ENCODE measurements at regions not wholly inside any gene's neighbourhood (a gene's known extent, or its start where the extent isn't known, plus 50 kb on each side); places are given as distances from the start of the nearest gene placed in this dataset.

GRCh38 chr4:113840861-113841260, 79.3 kb upstream of the CAMK2D start:
- peak overlapping the region; percentile 56 for H3K27ac ChIP-seq (ENCODE audit: poor library complexity, severe bottlenecking)
- no peaks in the 10 kb centered on the region for H3K36me3 ChIP-seq (ENCODE audit: low read depth)
- no peaks in the 10 kb centered on the region for H3K27me3 ChIP-seq (ENCODE audit: insufficient read depth, poor library complexity, severe bottlenecking)
- DNase-seq (ENCODE audit: low spot score), result no peak
- ATAC-seq (ENCODE audit: low read depth), result peak; percentile 93
- H3K4me1 ChIP-seq (ENCODE audit: insufficient read depth, poor library complexity, severe bottlenecking), result peaks cover 24% of the 10 kb centered on the region
- TF ChIP-seq, protein P1, sequence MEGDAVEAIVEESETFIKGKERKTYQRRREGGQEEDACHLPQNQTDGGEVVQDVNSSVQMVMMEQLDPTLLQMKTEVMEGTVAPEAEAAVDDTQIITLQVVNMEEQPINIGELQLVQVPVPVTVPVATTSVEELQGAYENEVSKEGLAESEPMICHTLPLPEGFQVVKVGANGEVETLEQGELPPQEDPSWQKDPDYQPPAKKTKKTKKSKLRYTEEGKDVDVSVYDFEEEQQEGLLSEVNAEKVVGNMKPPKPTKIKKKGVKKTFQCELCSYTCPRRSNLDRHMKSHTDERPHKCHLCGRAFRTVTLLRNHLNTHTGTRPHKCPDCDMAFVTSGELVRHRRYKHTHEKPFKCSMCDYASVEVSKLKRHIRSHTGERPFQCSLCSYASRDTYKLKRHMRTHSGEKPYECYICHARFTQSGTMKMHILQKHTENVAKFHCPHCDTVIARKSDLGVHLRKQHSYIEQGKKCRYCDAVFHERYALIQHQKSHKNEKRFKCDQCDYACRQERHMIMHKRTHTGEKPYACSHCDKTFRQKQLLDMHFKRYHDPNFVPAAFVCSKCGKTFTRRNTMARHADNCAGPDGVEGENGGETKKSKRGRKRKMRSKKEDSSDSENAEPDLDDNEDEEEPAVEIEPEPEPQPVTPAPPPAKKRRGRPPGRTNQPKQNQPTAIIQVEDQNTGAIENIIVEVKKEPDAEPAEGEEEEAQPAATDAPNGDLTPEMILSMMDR (IDR thresholded peaks at IDR 0.05; ENCODE audit: poor library complexity, severe bottlenecking), result no peak
- no peaks in the 10 kb centered on the region for H3K9me3 ChIP-seq (ENCODE audit: severe bottlenecking)
- no peak overlapping the region for H3K4me3 ChIP-seq (ENCODE audit: severe bottlenecking)

- Histone ChIP-seq H3K27me3 (ENCODE audit: insufficient read depth, poor library complexity, severe bottlenecking) (no peaks in the 10 kb centered on the region), H3K4me3 (ENCODE audit: severe bottlenecking) (no peak overlapping the region), H3K36me3 (ENCODE audit: low read depth) (no peaks in the 10 kb centered on the region), H3K4me1 (ENCODE audit: insufficient read depth, poor library complexity, severe bottlenecking) (peaks cover 39% of the 10 kb centered on the region), H3K27ac (ENCODE audit: poor library complexity, severe bottlenecking) (peak overlapping the region; percentile 64), H3K9me3 (ENCODE audit: severe bottlenecking) (no peaks in the 10 kb centered on the region)
- ATAC-seq (ENCODE audit: low read depth), result no peak
- TF ChIP-seq, protein P1 (IDR thresholded peaks at IDR 0.05; ENCODE audit: poor library complexity, severe bottlenecking), result no peak
- DNase-seq (ENCODE audit: low spot score), result no peak
Observed at GRCh38 chr4:113838460-113838859, 76.9 kb upstream of the CAMK2D start.

- Histone ChIP-seq H3K9me3 (ENCODE audit: severe bottlenecking) (no peaks in the 10 kb centered on the region), H3K27me3 (ENCODE audit: insufficient read depth, poor library complexity, severe bottlenecking) (no peaks in the 10 kb centered on the region), H3K4me1 (ENCODE audit: insufficient read depth, poor library complexity, severe bottlenecking) (peaks cover 39% of the 10 kb centered on the region), H3K36me3 (ENCODE audit: low read depth) (no peaks in the 10 kb centered on the region), H3K27ac (ENCODE audit: poor library complexity, severe bottlenecking) (peak overlapping the region; percentile 64), H3K4me3 (ENCODE audit: severe bottlenecking) (no peak overlapping the region)
- no peak for DNase-seq (ENCODE audit: low spot score)
- TF ChIP-seq, protein P1 (IDR thresholded peaks at IDR 0.05; ENCODE audit: poor library complexity, severe bottlenecking), result no peak
- peak; percentile 85 for ATAC-seq (ENCODE audit: low read depth)
Observed at GRCh38 chr4:113837397-113837796, 75.9 kb upstream of the CAMK2D start.

DNA sequence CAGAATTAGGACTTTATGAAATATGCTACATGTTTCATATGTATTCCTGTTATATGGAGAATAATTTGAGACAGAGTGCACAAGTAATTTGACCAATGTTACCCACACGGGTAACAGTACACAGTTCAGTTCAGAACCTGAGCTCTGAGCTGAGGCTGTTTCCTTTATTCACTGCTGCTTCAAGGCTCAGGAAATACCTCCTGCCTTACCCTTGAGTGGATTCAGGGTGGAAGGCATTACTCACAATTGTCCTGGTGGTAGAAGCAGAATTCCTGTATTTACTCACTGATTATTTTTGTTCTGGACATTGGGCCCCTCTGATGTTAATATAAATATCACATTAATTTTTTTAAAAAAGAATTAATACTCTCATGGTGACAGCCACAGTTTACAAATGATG, 73.5 kb upstream of the CAMK2D start:
- peaks cover 31% of the 10 kb centered on the region for H3K4me1 ChIP-seq (ENCODE audit: insufficient read depth, poor library complexity, severe bottlenecking)
- H3K4me3 ChIP-seq (ENCODE audit: severe bottlenecking), result no peak overlapping the region
- TF ChIP-seq, protein P1 (IDR thresholded peaks at IDR 0.05; ENCODE audit: poor library complexity, severe bottlenecking), result no peak
- H3K27ac ChIP-seq (ENCODE audit: poor library complexity, severe bottlenecking), result no peak overlapping the region
- H3K36me3 ChIP-seq (ENCODE audit: low read depth), result no peaks in the 10 kb centered on the region
- DNase-seq (ENCODE audit: low spot score), result no peak
- no peaks in the 10 kb centered on the region for H3K9me3 ChIP-seq (ENCODE audit: severe bottlenecking)
- ATAC-seq (ENCODE audit: low read depth), result peak; percentile 78
- H3K27me3 ChIP-seq (ENCODE audit: insufficient read depth, poor library complexity, severe bottlenecking), result no peaks in the 10 kb centered on the region

DNA sequence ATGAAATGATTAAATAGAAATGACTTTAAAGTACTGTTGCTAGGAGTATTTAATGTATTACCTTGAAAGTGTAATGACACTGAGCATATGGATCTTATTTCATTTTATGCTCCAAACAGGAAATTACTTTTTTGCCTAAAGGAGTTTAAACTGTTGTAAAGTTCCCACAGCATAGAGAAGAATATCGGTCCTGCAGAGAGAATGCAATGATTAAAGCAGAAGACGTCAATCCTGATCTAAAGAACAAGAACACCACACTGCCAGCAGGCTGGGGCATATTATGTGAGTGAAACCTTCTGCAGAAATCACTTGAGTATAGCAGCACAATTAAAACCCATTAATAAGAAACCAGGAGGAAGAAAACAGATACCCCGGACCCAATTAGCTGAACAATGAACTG, 72.8 kb upstream of the CAMK2D start:
- H3K27ac ChIP-seq (ENCODE audit: poor library complexity, severe bottlenecking), result no peak overlapping the region
- H3K9me3 ChIP-seq (ENCODE audit: severe bottlenecking), result no peaks in the 10 kb centered on the region
- no peak overlapping the region for H3K4me3 ChIP-seq (ENCODE audit: severe bottlenecking)
- TF ChIP-seq, protein P1 (IDR thresholded peaks at IDR 0.05; ENCODE audit: poor library complexity, severe bottlenecking), result no peak
- H3K36me3 ChIP-seq (ENCODE audit: low read depth), result no peaks in the 10 kb centered on the region
- ATAC-seq (ENCODE audit: low read depth), result no peak
- H3K27me3 ChIP-seq (ENCODE audit: insufficient read depth, poor library complexity, severe bottlenecking), result no peaks in the 10 kb centered on the region
- peaks cover 31% of the 10 kb centered on the region for H3K4me1 ChIP-seq (ENCODE audit: insufficient read depth, poor library complexity, severe bottlenecking)
- no peak for DNase-seq (ENCODE audit: low spot score)

Data from RWPE2 (cell line).